ENCODE measurements at regions not wholly inside any gene's neighbourhood (a gene's known extent, or its start where the extent isn't known, plus 50 kb on each side); places are given as distances from the start of the nearest gene placed in this dataset.

DNA sequence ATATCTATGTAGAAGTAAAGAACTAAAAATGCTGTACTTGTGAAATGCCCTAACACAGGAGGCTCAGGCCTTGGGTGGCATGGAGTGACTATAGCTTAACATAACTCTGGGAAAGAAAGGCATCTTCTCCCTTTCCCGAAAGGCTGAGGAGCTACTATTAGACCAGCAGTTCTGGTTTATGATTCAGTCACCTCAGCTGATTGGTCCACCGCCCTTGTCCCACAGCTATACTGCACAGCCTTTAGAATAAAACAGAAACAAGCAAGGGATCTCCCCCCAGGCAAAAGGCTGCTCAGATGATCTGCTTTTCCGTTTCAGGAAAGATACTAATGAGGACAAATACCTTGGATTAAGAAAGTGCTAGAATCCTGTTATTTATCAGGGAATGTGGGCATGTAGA, 171.3 kb downstream of the SNCA start:
- POLR2A ChIA-PET: no interaction called here
- TF ChIP-seq FOXA1 (IDR thresholded peaks at IDR 0.05) (no peak), ZNF384 (IDR thresholded peaks at IDR 0.05) (no peak)
- TF ChIP-seq, protein P1, sequence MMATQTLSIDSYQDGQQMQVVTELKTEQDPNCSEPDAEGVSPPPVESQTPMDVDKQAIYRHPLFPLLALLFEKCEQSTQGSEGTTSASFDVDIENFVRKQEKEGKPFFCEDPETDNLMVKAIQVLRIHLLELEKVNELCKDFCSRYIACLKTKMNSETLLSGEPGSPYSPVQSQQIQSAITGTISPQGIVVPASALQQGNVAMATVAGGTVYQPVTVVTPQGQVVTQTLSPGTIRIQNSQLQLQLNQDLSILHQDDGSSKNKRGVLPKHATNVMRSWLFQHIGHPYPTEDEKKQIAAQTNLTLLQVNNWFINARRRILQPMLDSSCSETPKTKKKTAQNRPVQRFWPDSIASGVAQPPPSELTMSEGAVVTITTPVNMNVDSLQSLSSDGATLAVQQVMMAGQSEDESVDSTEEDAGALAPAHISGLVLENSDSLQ (IDR thresholded peaks at IDR 0.05): no peak
- DNase-seq (ENCODE audit: extremely low spot score): no peak
- CTCF ChIA-PET: interaction anchor here (0.6 kb wide), 1 partner anchor 140 kb away, joined by 3 read pairs; no protein-coding TSS in a partner anchor

GRCh38 chr4:89664521-89664920, 172.4 kb downstream of the SNCA start:
- TF ChIP-seq FOXA1 (IDR thresholded peaks at IDR 0.05): no peak
- no peak for TF ChIP-seq SP1 (IDR thresholded peaks at IDR 0.05)
- no peak for TF ChIP-seq HDGF (IDR thresholded peaks at IDR 0.05; ENCODE audit: borderline replicate concordance)
- TF ChIP-seq ARNT (IDR thresholded peaks at IDR 0.05): no peak
- TF ChIP-seq LEF1 (IDR thresholded peaks at IDR 0.05; ENCODE audit: borderline replicate concordance): no peak
- no peak for TF ChIP-seq FOXM1 (IDR thresholded peaks at IDR 0.05; ENCODE audit: borderline replicate concordance)
- no peak for TF ChIP-seq NFRKB (IDR thresholded peaks at IDR 0.05)
- TF ChIP-seq ZNF384 (IDR thresholded peaks at IDR 0.05): no peak
- DNase-seq (ENCODE audit: extremely low spot score): no peak
- CTCF ChIA-PET: interaction anchor here (0.6 kb wide), 1 partner anchor 189 kb away, joined by 3 read pairs; no protein-coding TSS in a partner anchor
- POLR2A ChIA-PET: no interaction called here

DNA sequence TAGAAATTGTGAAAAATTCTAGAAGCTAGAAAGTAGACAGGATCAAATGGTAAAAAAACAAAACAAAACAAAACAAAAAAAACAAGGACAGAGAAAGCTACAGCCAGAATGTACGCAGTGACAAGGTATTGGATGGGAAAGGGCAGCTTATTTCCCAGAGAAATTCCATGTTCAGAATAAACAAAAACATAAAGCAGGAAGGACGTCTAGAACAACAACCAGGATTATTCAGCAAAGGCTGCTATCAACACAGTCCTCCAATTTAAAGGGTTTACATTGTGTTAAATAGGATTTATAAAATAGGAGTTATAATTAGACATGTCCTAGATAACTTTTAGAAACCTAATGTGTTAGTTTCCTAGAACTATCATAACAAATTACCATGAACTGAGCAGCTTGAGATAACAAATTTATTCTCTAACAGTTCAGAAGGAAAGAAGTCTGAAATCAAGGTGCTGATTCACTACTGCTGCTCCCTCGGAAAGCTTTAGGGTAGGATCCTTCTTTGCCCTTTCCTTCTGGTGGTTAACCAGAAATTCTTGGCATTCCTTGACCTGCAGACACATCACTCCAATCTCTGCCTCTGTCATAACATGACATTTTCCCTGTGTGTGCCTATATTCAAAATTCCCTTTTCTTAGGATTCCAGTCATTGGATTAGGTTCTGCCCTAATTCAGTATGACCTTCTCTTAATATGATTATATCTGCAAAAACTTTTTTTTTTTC, 175.6 kb downstream of the SNCA start:
- no peak for DNase-seq (ENCODE audit: extremely low spot score)
- ChIA-PET POLR2A (no interaction called here), CTCF (no interaction called here)
- TF ChIP-seq L3MBTL2 (conservative IDR thresholded peaks at IDR 0.05) (no peak), BHLHE40 (IDR thresholded peaks at IDR 0.05; ENCODE audit: borderline replicate concordance) (no peak), ELF4 (IDR thresholded peaks at IDR 0.05) (no peak), LEF1 (IDR thresholded peaks at IDR 0.05; ENCODE audit: borderline replicate concordance) (no peak), SUZ12 (IDR thresholded peaks at IDR 0.05) (no peak), SP1 (IDR thresholded peaks at IDR 0.05) (no peak)
- TF ChIP-seq, protein P1 (IDR thresholded peaks at IDR 0.05): no peak

DNA sequence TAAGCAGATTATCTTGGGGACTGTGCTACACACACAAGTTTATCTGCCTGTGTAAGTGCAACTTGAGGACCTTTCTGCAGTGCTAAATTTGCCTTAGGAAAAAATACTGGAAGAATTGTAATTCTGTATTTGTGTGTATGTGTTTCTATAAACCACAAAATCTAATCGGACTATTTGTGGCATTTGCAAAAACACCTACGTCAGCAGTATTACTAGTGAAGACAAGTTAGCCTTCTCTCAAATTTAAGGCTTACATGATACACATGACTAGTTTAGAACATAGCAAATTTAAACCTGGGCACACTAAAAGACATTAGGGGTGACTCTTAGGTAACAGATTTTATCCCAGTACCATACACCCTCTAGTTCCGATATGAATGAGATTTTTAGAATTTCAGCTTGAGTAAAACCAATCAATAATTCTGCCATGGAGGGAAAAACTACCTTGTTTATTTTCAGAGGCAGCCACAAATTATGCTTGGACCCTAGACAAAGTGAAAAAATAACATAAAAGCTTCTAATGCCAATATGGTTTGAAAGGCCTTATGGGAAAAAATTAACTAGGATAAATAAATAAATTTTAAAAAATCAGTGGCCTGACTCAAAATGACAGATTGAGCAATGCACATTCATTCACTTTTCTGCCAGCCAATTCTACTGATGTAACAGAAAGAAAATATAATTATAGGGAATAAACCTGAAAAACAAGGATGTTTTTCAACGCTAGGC, 176.4 kb downstream of the SNCA start:
- POLR2A ChIA-PET: no interaction called here
- no peak for DNase-seq (ENCODE audit: extremely low spot score)
- CTCF ChIA-PET: interaction anchor here (0.5 kb wide), 1 partner anchor 11 kb away, joined by 3 read pairs; no protein-coding TSS in a partner anchor

GRCh38 chr4:89658701-89659024, 178.3 kb downstream of the SNCA start:
- CTCF ChIA-PET: interaction anchor here (1.2 kb wide), 1 partner anchor 18 kb away, joined by 4 read pairs; no protein-coding TSS in a partner anchor
- POLR2A ChIA-PET: interaction anchor here (0.6 kb wide), 1 partner anchor 1058 kb away, joined by 3 read pairs; no protein-coding TSS in a partner anchor
- no peak for DNase-seq (ENCODE audit: extremely low spot score)
- TF ChIP-seq SP1 (IDR thresholded peaks at IDR 0.05) (no peak), CTBP1 (IDR thresholded peaks at IDR 0.05; ENCODE audit: borderline replicate concordance) (no peak), ZNF384 (IDR thresholded peaks at IDR 0.05) (no peak), SUZ12 (IDR thresholded peaks at IDR 0.05) (no peak), ELF4 (IDR thresholded peaks at IDR 0.05) (no peak), HDGF (IDR thresholded peaks at IDR 0.05; ENCODE audit: borderline replicate concordance) (no peak), L3MBTL2 (conservative IDR thresholded peaks at IDR 0.05) (no peak), FOXK2 (IDR thresholded peaks at IDR 0.05) (no peak), FOXM1 (IDR thresholded peaks at IDR 0.05; ENCODE audit: borderline replicate concordance) (no peak), FOXA1 (IDR thresholded peaks at IDR 0.05) (no peak), TARDBP (IDR thresholded peaks at IDR 0.05) (no peak), BHLHE40 (IDR thresholded peaks at IDR 0.05; ENCODE audit: borderline replicate concordance) (no peak), LEF1 (IDR thresholded peaks at IDR 0.05; ENCODE audit: borderline replicate concordance) (no peak), NFRKB (IDR thresholded peaks at IDR 0.05) (no peak), ARNT (IDR thresholded peaks at IDR 0.05) (no peak)
- TF ChIP-seq, protein P1 (IDR thresholded peaks at IDR 0.05): no peak

More for the DNA sequence above, 176.4 kb downstream of the SNCA start:
- TF ChIP-seq ZNF384 (IDR thresholded peaks at IDR 0.05): no peak
- no peak for TF ChIP-seq FOXM1 (IDR thresholded peaks at IDR 0.05; ENCODE audit: borderline replicate concordance)
- no peak for TF ChIP-seq SP1 (IDR thresholded peaks at IDR 0.05)
- TF ChIP-seq SUZ12 (IDR thresholded peaks at IDR 0.05): no peak
- TF ChIP-seq, protein P1 (IDR thresholded peaks at IDR 0.05): no peak
- TF ChIP-seq FOXA1 (IDR thresholded peaks at IDR 0.05): no peak
